Activated T-cell treated with anti-CD3 and anti-CD28 coated beads, Interleukin-2, amount 50 U/mL, for 24 hours (primary cell): ENCODE measurements at regions not wholly inside any gene's neighbourhood (a gene's known extent, or its start where the extent isn't known, plus 50 kb on each side); places are given as distances from the start of the nearest gene placed in this dataset.

Source experiments
- DNase-seq: peaks from one replicate; pipeline ENCODE4 v3.0.0-alpha.2; 2020
- H3K27ac Mint-ChIP-seq: 2 replicates; pipeline ENCODE4 v1.8.0; 2020; ENCODE audit warnings: mild to moderate bottlenecking, mixed read lengths
- H3K27me3 Mint-ChIP-seq: 2 replicates; pipeline ENCODE4 v1.8.0; 2020; ENCODE audit warnings: mixed read lengths
- H3K36me3 Mint-ChIP-seq: 2 replicates; pipeline ENCODE4 v1.8.0; 2020; ENCODE audit warnings: low read depth, mixed read lengths
- H3K4me1 Mint-ChIP-seq: 2 replicates; pipeline ENCODE4 v1.8.0; 2020; ENCODE audit warnings: low read depth, mixed read lengths
- H3K4me3 Mint-ChIP-seq: 2 replicates; pipeline ENCODE4 v1.8.0; 2020; ENCODE audit warnings: mild to moderate bottlenecking, moderate library complexity, mixed read lengths
- H3K9me3 Mint-ChIP-seq: 2 replicates; pipeline ENCODE4 v1.8.0; 2020; ENCODE audit warnings: mixed read lengths

DNA sequence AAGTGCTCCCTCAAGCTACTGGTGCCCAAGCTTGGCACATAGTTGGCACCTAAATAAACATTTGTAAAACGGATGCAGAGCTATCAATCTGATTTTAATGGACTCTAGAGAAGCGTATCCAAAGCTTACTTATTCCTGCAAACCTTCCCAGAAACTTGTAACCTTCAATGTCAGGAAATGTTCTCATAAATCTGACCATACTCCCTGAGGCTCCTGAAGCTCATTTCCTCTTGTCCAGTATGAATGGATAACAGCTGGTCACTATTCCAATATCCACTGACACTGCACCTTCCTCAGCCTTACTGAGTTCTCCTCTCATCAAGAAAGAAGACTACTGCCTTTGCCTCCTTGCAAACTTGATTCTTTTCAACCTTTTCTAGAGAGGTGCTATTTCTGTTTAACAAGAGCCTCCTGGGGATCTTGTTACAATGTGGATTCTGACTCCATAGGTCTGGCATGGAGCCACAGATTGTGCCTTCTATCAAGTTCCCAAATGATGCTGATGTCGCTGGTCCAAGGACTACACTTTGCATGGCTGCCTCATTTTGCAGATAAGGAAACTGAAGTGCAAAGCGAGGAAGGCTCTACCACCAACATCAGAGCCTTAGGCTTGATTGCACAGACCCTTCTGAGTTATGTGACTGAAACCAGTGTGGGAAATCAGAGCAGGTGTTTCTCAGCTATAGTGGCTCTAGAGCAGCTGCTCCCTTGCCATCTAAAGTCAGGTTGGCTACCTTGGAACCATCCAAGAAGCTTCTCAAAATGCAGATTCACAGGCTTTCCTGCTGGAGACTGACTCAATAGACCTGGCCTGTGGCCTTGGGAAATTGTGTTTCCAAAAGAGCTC, 377.8 kb downstream of the SOX9 start:
- no peak overlapping the region for H3K4me3 Mint-ChIP-seq
- no peaks in the 10 kb centered on the region for H3K4me1 Mint-ChIP-seq
- H3K27ac Mint-ChIP-seq, result no peak overlapping the region
- peaks cover 18% of the 10 kb centered on the region for H3K27me3 Mint-ChIP-seq
- no peaks in the 10 kb centered on the region for H3K9me3 Mint-ChIP-seq
- H3K36me3 Mint-ChIP-seq, result no peaks in the 10 kb centered on the region
- DNase-seq, result no peak

GRCh38 chr17:72501404-72502370, 380.9 kb downstream of the SOX9 start:
- no peak overlapping the region for H3K4me3 Mint-ChIP-seq
- H3K27ac Mint-ChIP-seq, result no peak overlapping the region
- peaks cover 7% of the 10 kb centered on the region for H3K27me3 Mint-ChIP-seq
- no peak for DNase-seq
- no peaks in the 10 kb centered on the region for H3K36me3 Mint-ChIP-seq
- no peaks in the 10 kb centered on the region for H3K4me1 Mint-ChIP-seq
- peaks cover 2% of the 10 kb centered on the region for H3K9me3 Mint-ChIP-seq

DNA sequence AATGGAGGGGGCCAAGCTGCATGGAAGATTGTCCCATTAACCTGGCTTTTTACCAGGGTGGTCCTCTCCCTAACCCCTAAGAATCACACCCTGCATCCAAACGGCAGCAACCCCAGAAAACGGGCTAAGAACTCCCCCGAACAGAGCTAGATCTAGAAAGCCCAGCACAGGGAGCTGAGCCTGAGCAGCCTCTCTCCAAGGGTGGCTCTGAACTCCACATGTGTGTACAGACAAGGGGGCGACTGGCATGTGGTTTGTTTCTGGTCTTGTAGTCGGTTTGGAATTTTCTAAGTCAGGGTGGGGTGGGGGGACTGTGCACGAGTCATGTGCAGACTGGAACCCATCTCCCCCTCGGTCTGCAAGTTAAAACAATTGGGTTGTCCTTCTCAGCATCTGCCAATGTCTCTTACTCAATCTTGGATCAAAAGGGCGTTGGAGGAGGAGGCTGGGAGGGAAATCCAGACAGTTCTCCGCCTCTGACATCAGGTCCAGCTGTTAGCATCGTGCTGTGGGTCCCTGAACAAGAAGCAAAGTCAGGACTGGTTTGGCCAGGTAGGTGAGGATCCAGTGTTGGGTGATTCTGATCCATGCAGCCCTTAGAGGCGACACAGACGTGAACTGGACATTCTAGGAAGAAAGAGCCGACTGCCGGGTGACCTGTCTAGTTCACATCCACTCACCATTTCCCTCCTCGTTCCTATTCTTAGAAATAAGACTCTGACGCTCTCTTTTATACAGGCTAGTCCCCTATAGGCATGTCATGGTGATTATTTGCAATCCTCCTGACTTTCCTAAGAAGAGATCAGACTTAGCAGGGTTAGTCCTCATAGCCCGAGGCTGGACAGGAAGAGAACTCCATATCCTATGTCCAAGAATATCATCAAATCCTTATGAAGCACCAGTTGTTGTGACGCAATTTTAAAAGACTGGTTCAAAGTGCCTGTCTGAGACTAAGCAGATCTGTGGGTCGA, 381.8 kb downstream of the SOX9 start:
- no peak for DNase-seq
- H3K4me3 Mint-ChIP-seq, result no peak overlapping the region

DNA sequence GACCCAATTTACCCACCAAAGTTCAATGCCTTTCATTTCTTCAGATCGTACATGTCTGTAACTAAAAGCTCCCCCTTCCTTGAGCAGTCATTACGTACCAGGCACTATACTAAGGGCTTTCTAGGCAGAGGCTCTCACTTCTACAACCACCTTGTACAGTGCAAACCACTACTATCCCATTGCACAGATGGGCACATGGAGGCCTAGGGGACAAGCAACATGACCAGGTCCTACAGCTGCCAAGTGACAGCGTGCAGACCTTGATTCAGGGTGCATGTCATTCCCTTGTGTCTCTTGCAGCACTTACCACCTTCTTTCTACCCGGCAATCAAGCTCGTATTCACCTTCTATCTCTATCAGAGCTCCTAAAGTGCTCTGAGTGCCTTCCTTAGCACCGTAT, 382.7 kb downstream of the SOX9 start:
- peaks cover 2% of the 10 kb centered on the region for H3K9me3 Mint-ChIP-seq
- H3K27me3 Mint-ChIP-seq, result peaks cover 7% of the 10 kb centered on the region
- H3K27ac Mint-ChIP-seq, result no peak overlapping the region
- H3K36me3 Mint-ChIP-seq, result no peaks in the 10 kb centered on the region
- DNase-seq, result no peak
- H3K4me3 Mint-ChIP-seq, result no peak overlapping the region
- no peaks in the 10 kb centered on the region for H3K4me1 Mint-ChIP-seq

More for the DNA sequence above, 381.8 kb downstream of the SOX9 start:
- Mint-ChIP-seq H3K36me3 (no peaks in the 10 kb centered on the region), H3K27me3 (peaks cover 7% of the 10 kb centered on the region), H3K9me3 (peaks cover 2% of the 10 kb centered on the region), H3K27ac (no peak overlapping the region), H3K4me1 (no peaks in the 10 kb centered on the region)

DNA sequence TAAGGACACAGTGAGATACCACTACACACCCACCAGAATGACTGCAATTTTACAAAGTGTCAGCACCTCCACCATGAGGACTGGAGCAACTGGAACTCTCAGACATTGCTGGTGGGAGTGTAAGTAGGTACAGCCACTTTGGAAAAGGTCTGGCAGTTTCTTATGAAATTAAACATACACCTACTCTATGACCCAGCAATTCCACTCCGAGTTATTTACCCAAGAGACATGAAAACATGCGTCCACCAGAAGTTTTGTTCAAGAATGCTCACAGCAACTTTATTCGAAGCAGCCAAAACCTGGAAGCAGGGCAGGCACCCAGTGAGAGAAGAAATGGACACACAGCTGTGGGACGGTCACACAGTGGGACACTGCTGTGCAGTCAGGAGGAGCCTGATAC, 384.0 kb downstream of the SOX9 start:
- Mint-ChIP-seq H3K36me3 (no peaks in the 10 kb centered on the region), H3K27me3 (peaks cover 7% of the 10 kb centered on the region), H3K9me3 (peaks cover 2% of the 10 kb centered on the region), H3K4me3 (no peak overlapping the region), H3K4me1 (no peaks in the 10 kb centered on the region), H3K27ac (no peak overlapping the region)
- DNase-seq, result no peak

DNA sequence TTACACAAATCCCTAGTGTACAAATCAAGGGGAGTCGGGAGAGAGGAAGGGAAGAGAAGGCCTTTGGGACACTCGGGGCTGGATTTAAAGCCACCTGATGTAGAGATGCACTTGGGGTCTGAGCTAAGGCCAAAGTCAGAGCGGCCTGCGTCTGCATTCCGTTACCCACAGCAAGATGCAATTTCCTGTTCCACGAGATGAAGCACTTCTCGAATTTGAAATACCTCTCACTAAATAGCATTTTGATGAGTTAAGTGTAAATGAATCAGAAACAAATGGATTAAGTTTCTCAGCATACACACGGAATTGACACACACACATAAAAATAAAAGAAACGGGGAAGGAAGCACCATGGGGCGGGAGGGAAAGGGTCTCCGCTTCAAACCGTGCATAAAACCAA, 386.0 kb downstream of the SOX9 start:
- H3K36me3 Mint-ChIP-seq, result no peaks in the 10 kb centered on the region
- no peak for DNase-seq
- peaks cover 4% of the 10 kb centered on the region for H3K27me3 Mint-ChIP-seq
- H3K27ac Mint-ChIP-seq, result no peak overlapping the region
- H3K4me3 Mint-ChIP-seq, result no peak overlapping the region
- peaks cover 2% of the 10 kb centered on the region for H3K9me3 Mint-ChIP-seq
- H3K4me1 Mint-ChIP-seq, result no peaks in the 10 kb centered on the region

- Mint-ChIP-seq H3K36me3 (no peaks in the 10 kb centered on the region), H3K27me3 (peaks cover 4% of the 10 kb centered on the region), H3K9me3 (peaks cover 2% of the 10 kb centered on the region), H3K4me1 (no peaks in the 10 kb centered on the region), H3K27ac (no peak overlapping the region), H3K4me3 (no peak overlapping the region)
- no peak for DNase-seq
Observed at GRCh38 chr17:72507370-72507769, 386.6 kb downstream of the SOX9 start.

- no peak overlapping the region for H3K4me3 Mint-ChIP-seq
- no peaks in the 10 kb centered on the region for H3K4me1 Mint-ChIP-seq
- peaks cover 2% of the 10 kb centered on the region for H3K9me3 Mint-ChIP-seq
- no peak for DNase-seq
- H3K36me3 Mint-ChIP-seq, result no peaks in the 10 kb centered on the region
- peaks cover 5% of the 10 kb centered on the region for H3K27me3 Mint-ChIP-seq
- H3K27ac Mint-ChIP-seq, result no peak overlapping the region
Observed at GRCh38 chr17:72510351-72511016, 389.7 kb downstream of the SOX9 start.

DNA sequence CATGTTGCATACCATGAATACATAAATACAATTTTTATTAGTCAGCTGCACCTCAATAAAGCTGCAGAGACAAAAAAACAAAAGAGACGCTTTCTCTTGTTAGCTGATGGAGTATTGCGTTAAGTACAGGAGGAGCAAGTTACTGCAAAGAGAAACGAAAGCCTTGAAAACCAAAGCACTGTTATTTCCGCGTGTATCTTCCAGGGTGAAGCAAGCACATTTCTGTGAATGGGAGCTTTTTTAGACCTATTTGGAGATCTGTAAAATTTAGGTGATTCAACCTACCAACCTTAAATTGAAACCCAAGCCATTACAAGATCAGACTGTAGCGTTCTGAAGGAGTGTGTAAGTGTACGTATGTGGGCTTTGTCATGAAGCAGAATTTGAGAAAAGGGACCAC, 390.4 kb downstream of the SOX9 start:
- Mint-ChIP-seq H3K4me1 (no peaks in the 10 kb centered on the region), H3K4me3 (no peak overlapping the region), H3K9me3 (no peaks in the 10 kb centered on the region)

GRCh38 chr17:72511874-72512273, 391.1 kb downstream of the SOX9 start:
- no peaks in the 10 kb centered on the region for H3K4me1 Mint-ChIP-seq
- no peaks in the 10 kb centered on the region for H3K9me3 Mint-ChIP-seq
- no peak overlapping the region for H3K4me3 Mint-ChIP-seq
- H3K27me3 Mint-ChIP-seq, result peaks cover 9% of the 10 kb centered on the region
- no peaks in the 10 kb centered on the region for H3K36me3 Mint-ChIP-seq
- H3K27ac Mint-ChIP-seq, result no peak overlapping the region
- DNase-seq, result no peak

More for the DNA sequence above, 390.4 kb downstream of the SOX9 start:
- no peak overlapping the region for H3K27ac Mint-ChIP-seq
- no peak for DNase-seq
- no peaks in the 10 kb centered on the region for H3K36me3 Mint-ChIP-seq
- H3K27me3 Mint-ChIP-seq, result peaks cover 9% of the 10 kb centered on the region

GRCh38 chr17:72512649-72513556, 392.1 kb downstream of the SOX9 start:
- no peak for DNase-seq
- Mint-ChIP-seq H3K27ac (no peak overlapping the region), H3K36me3 (no peaks in the 10 kb centered on the region), H3K27me3 (peaks cover 20% of the 10 kb centered on the region), H3K9me3 (no peaks in the 10 kb centered on the region), H3K4me3 (no peak overlapping the region), H3K4me1 (no peaks in the 10 kb centered on the region)

- no peaks in the 10 kb centered on the region for H3K36me3 Mint-ChIP-seq
- H3K27me3 Mint-ChIP-seq, result peaks cover 31% of the 10 kb centered on the region
- no peak overlapping the region for H3K27ac Mint-ChIP-seq
- H3K4me3 Mint-ChIP-seq, result no peak overlapping the region
- DNase-seq, result no peak
- no peaks in the 10 kb centered on the region for H3K4me1 Mint-ChIP-seq
- no peaks in the 10 kb centered on the region for H3K9me3 Mint-ChIP-seq
Observed at GRCh38 chr17:72514321-72514861, 393.6 kb downstream of the SOX9 start.

DNA sequence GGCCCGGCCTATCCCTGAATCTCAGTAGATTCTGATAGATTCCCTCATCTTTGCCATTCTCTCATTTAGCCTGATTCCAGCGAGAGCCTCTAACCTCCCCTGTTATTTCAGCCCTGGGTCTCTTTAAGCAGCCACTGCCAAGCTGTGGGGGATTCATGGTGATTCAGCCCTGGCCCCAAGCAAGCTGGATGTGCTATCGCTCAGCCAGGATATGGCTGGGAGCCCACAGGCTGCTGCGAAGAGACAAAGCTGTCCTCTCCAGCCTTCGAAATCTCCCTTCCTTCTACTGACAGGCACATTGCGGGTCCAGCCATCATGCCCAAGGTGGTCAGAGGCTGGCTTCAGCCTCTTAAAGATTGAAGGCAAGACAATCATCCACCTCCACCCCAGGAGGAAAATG, 394.1 kb downstream of the SOX9 start:
- Mint-ChIP-seq H3K27ac (no peak overlapping the region), H3K9me3 (no peaks in the 10 kb centered on the region), H3K36me3 (no peaks in the 10 kb centered on the region), H3K4me3 (no peak overlapping the region), H3K4me1 (no peaks in the 10 kb centered on the region), H3K27me3 (peaks cover 35% of the 10 kb centered on the region)
- no peak for DNase-seq
